B cell (primary cell): ENCODE measurements at regions not wholly inside any gene's neighbourhood (a gene's known extent, or its start where the extent isn't known, plus 50 kb on each side); places are given as distances from the start of the nearest gene placed in this dataset.
"Not testable (repeated sequence)": the region's sequence is repeated elsewhere in the genome, so short reads cannot be mapped to it uniquely, and the experiment has no call there.

ENCODE experiments used
- EZH2 ChIP-seq: IDR thresholded peaks from 2 replicates; pipeline ENCODE4 v1.6.1; 2012; ENCODE audit warnings: borderline replicate concordance, low read depth, mild to moderate bottlenecking, moderate library complexity, low read length; ENCODE audit not compliant: insufficient read depth, poor library complexity, severe bottlenecking
- TF ChIP-seq, protein P1 (sequence below): fragments of 200-600 bp; IDR thresholded peaks from one replicate; pipeline ENCODE4 v1.8.0; 2022; ENCODE audit warnings: antibody characterized with exemption, mild to moderate bottlenecking

GRCh38 chr3:106531771-106532329, 663.0 kb upstream of the CBLB start:
- TF ChIP-seq, protein P1, sequence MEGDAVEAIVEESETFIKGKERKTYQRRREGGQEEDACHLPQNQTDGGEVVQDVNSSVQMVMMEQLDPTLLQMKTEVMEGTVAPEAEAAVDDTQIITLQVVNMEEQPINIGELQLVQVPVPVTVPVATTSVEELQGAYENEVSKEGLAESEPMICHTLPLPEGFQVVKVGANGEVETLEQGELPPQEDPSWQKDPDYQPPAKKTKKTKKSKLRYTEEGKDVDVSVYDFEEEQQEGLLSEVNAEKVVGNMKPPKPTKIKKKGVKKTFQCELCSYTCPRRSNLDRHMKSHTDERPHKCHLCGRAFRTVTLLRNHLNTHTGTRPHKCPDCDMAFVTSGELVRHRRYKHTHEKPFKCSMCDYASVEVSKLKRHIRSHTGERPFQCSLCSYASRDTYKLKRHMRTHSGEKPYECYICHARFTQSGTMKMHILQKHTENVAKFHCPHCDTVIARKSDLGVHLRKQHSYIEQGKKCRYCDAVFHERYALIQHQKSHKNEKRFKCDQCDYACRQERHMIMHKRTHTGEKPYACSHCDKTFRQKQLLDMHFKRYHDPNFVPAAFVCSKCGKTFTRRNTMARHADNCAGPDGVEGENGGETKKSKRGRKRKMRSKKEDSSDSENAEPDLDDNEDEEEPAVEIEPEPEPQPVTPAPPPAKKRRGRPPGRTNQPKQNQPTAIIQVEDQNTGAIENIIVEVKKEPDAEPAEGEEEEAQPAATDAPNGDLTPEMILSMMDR: not testable (repeated sequence)
- not testable (repeated sequence) for TF ChIP-seq EZH2
